Mesothelial cell of epicardium (in vitro differentiated cells): ENCODE measurements at regions not wholly inside any gene's neighbourhood (a gene's known extent, or its start where the extent isn't known, plus 50 kb on each side); places are given as distances from the start of the nearest gene placed in this dataset.

Experiments
- DNase-seq, 2 experiments: peaks; one replicate each; pipeline ENCODE4 v3.0.0; 2021; ENCODE audit warnings: low spot score in 2 of 2; ENCODE audit not compliant: unreplicated experiment in 2 of 2
- H3K27ac Mint-ChIP-seq: 2 replicates; pipeline ENCODE4 v1.8.0; 2021; ENCODE audit warnings: mixed read lengths
- H3K27me3 Mint-ChIP-seq: 2 replicates; pipeline ENCODE4 v1.8.0; 2021; ENCODE audit warnings: low read depth, mixed read lengths
- H3K36me3 Mint-ChIP-seq: 2 replicates; pipeline ENCODE4 v1.8.0; 2021; ENCODE audit warnings: mixed read lengths
- H3K4me1 Mint-ChIP-seq: 2 replicates; pipeline ENCODE4 v1.8.0; 2021; ENCODE audit warnings: mixed read lengths
- H3K4me3 Mint-ChIP-seq: 2 replicates; pipeline ENCODE4 v1.8.0; 2021; ENCODE audit warnings: mild to moderate bottlenecking, moderate library complexity, mixed read lengths
- H3K9me3 Mint-ChIP-seq: 2 replicates; pipeline ENCODE4 v1.8.0; 2021; ENCODE audit warnings: mixed read lengths
- CTCF ChIP-seq: fragments of 200-600 bp; sonication (generic); IDR thresholded peaks from one replicate; pipeline ENCODE4 v1.5.0; 2021; ENCODE audit warnings: antibody characterized with exemption; ENCODE audit not compliant: unreplicated experiment

- no peaks in the 10 kb centered on the region for H3K27me3 Mint-ChIP-seq
- no peak overlapping the region for H3K4me3 Mint-ChIP-seq
- H3K4me1 Mint-ChIP-seq: peaks cover 7% of the 10 kb centered on the region
- H3K9me3 Mint-ChIP-seq: peaks cover 8% of the 10 kb centered on the region
- no peaks in the 10 kb centered on the region for H3K36me3 Mint-ChIP-seq
- no peak for TF ChIP-seq CTCF
- DNase-seq: no peak
- no peak overlapping the region for H3K27ac Mint-ChIP-seq
Measured at GRCh38 chr5:96287136-96287535, 145.9 kb downstream of the PCSK1 start.

GRCh38 chr5:96285823-96286222, 147.2 kb downstream of the PCSK1 start:
- DNase-seq: no peak
- Mint-ChIP-seq H3K9me3 (peaks cover 8% of the 10 kb centered on the region), H3K36me3 (no peaks in the 10 kb centered on the region), H3K27me3 (no peaks in the 10 kb centered on the region), H3K4me3 (no peak overlapping the region), H3K4me1 (peaks cover 7% of the 10 kb centered on the region), H3K27ac (no peak overlapping the region)
- TF ChIP-seq CTCF: no peak

- H3K4me1 Mint-ChIP-seq: peaks cover 7% of the 10 kb centered on the region
- no peak for TF ChIP-seq CTCF
- DNase-seq: no peak
Measured at GRCh38 chr5:96284727-96285389, 148.2 kb downstream of the PCSK1 start.

GRCh38 chr5:96283589-96283988, 149.5 kb downstream of the PCSK1 start:
- Mint-ChIP-seq H3K4me1 (peaks cover 7% of the 10 kb centered on the region), H3K4me3 (no peak overlapping the region), H3K27ac (no peak overlapping the region), H3K27me3 (no peaks in the 10 kb centered on the region), H3K9me3 (peaks cover 3% of the 10 kb centered on the region), H3K36me3 (no peaks in the 10 kb centered on the region)
- no peak for TF ChIP-seq CTCF
- DNase-seq: no peak

More at GRCh38 chr5:96284727-96285389, 148.2 kb downstream of the PCSK1 start:
- no peaks in the 10 kb centered on the region for H3K27me3 Mint-ChIP-seq
- no peaks in the 10 kb centered on the region for H3K36me3 Mint-ChIP-seq
- H3K27ac Mint-ChIP-seq: no peak overlapping the region
- H3K9me3 Mint-ChIP-seq: peaks cover 8% of the 10 kb centered on the region
- H3K4me3 Mint-ChIP-seq: no peak overlapping the region

GRCh38 chr5:96282020-96282419, 151.0 kb downstream of the PCSK1 start:
- H3K4me1 Mint-ChIP-seq: peaks cover 7% of the 10 kb centered on the region
- no peak for TF ChIP-seq CTCF
- no peak overlapping the region for H3K27ac Mint-ChIP-seq
- H3K9me3 Mint-ChIP-seq: peaks cover 5% of the 10 kb centered on the region
- H3K36me3 Mint-ChIP-seq: no peaks in the 10 kb centered on the region
- H3K4me3 Mint-ChIP-seq: no peak overlapping the region
- no peak for DNase-seq
- H3K27me3 Mint-ChIP-seq: no peaks in the 10 kb centered on the region
